ENCODE measurements at regions not wholly inside any gene's neighbourhood (a gene's known extent, or its start where the extent isn't known, plus 50 kb on each side); places are given as distances from the start of the nearest gene placed in this dataset.

- Histone ChIP-seq H3K27ac (ENCODE audit: poor library complexity, severe bottlenecking) (peak overlapping the region; percentile 75), H3K4me3 (ENCODE audit: severe bottlenecking) (no peak overlapping the region), H3K27me3 (ENCODE audit: insufficient read depth, poor library complexity, severe bottlenecking) (no peaks in the 10 kb centered on the region), H3K4me1 (ENCODE audit: insufficient read depth, poor library complexity, severe bottlenecking) (peaks cover 13% of the 10 kb centered on the region), H3K36me3 (ENCODE audit: low read depth) (no peaks in the 10 kb centered on the region), H3K9me3 (ENCODE audit: severe bottlenecking) (no peaks in the 10 kb centered on the region)
- DNase-seq (ENCODE audit: low spot score) = peak; percentile 73
- TF ChIP-seq CTCF (IDR thresholded peaks at IDR 0.05; ENCODE audit: poor library complexity, severe bottlenecking) = no peak
- ATAC-seq (ENCODE audit: low read depth) = peak; percentile 95
These were observed 118.2 kb upstream of the STX18 start for GRCh38 chr4:4659871-4660651.

GRCh38 chr4:4658052-4658451 is 116.2 kb upstream of the STX18 start:
- Histone ChIP-seq H3K4me3 (ENCODE audit: severe bottlenecking) (no peak overlapping the region), H3K27ac (ENCODE audit: poor library complexity, severe bottlenecking) (no peak overlapping the region), H3K27me3 (ENCODE audit: insufficient read depth, poor library complexity, severe bottlenecking) (no peaks in the 10 kb centered on the region), H3K36me3 (ENCODE audit: low read depth) (no peaks in the 10 kb centered on the region), H3K9me3 (ENCODE audit: severe bottlenecking) (no peaks in the 10 kb centered on the region), H3K4me1 (ENCODE audit: insufficient read depth, poor library complexity, severe bottlenecking) (peaks cover 13% of the 10 kb centered on the region)
- ATAC-seq (ENCODE audit: low read depth) (no peak), DNase-seq (ENCODE audit: low spot score) (no peak)
- TF ChIP-seq CTCF (IDR thresholded peaks at IDR 0.05; ENCODE audit: poor library complexity, severe bottlenecking) = no peak

GRCh38 chr4:4656977-4657376 is 115.1 kb upstream of the STX18 start:
- peaks cover 13% of the 10 kb centered on the region for H3K4me1 ChIP-seq (ENCODE audit: insufficient read depth, poor library complexity, severe bottlenecking)
- no peaks in the 10 kb centered on the region for H3K9me3 ChIP-seq (ENCODE audit: severe bottlenecking)
- H3K27me3 ChIP-seq (ENCODE audit: insufficient read depth, poor library complexity, severe bottlenecking) = no peaks in the 10 kb centered on the region
- no peaks in the 10 kb centered on the region for H3K36me3 ChIP-seq (ENCODE audit: low read depth)
- H3K27ac ChIP-seq (ENCODE audit: poor library complexity, severe bottlenecking) = no peak overlapping the region
- no peak overlapping the region for H3K4me3 ChIP-seq (ENCODE audit: severe bottlenecking)
- DNase-seq (ENCODE audit: low spot score) (no peak), ATAC-seq (ENCODE audit: low read depth) (no peak)
- TF ChIP-seq CTCF (IDR thresholded peaks at IDR 0.05; ENCODE audit: poor library complexity, severe bottlenecking) = no peak

GRCh38 chr4:4655901-4656300 is 114.1 kb upstream of the STX18 start:
- Histone ChIP-seq H3K4me3 (ENCODE audit: severe bottlenecking) (no peak overlapping the region), H3K4me1 (ENCODE audit: insufficient read depth, poor library complexity, severe bottlenecking) (peaks cover 12% of the 10 kb centered on the region), H3K27me3 (ENCODE audit: insufficient read depth, poor library complexity, severe bottlenecking) (no peaks in the 10 kb centered on the region), H3K9me3 (ENCODE audit: severe bottlenecking) (no peaks in the 10 kb centered on the region), H3K36me3 (ENCODE audit: low read depth) (no peaks in the 10 kb centered on the region), H3K27ac (ENCODE audit: poor library complexity, severe bottlenecking) (no peak overlapping the region)
- no peak for DNase-seq (ENCODE audit: low spot score)
- TF ChIP-seq CTCF (IDR thresholded peaks at IDR 0.05; ENCODE audit: poor library complexity, severe bottlenecking) = no peak
- no peak for ATAC-seq (ENCODE audit: low read depth)

GRCh38 chr4:4655011-4655410 is 113.2 kb upstream of the STX18 start:
- Histone ChIP-seq H3K9me3 (ENCODE audit: severe bottlenecking) (no peaks in the 10 kb centered on the region), H3K36me3 (ENCODE audit: low read depth) (no peaks in the 10 kb centered on the region), H3K27ac (ENCODE audit: poor library complexity, severe bottlenecking) (no peak overlapping the region), H3K4me3 (ENCODE audit: severe bottlenecking) (no peak overlapping the region), H3K27me3 (ENCODE audit: insufficient read depth, poor library complexity, severe bottlenecking) (no peaks in the 10 kb centered on the region), H3K4me1 (ENCODE audit: insufficient read depth, poor library complexity, severe bottlenecking) (peaks cover 5% of the 10 kb centered on the region)
- no peak for ATAC-seq (ENCODE audit: low read depth)
- DNase-seq (ENCODE audit: low spot score) = no peak
- no peak for TF ChIP-seq CTCF (IDR thresholded peaks at IDR 0.05; ENCODE audit: poor library complexity, severe bottlenecking)

Data from RWPE2 (cell line).